CD4-positive, alpha-beta T cell treated with Interleukin-17A for 4 hours (primary cell): ENCODE measurements at regions not wholly inside any gene's neighbourhood (a gene's known extent, or its start where the extent isn't known, plus 50 kb on each side); places are given as distances from the start of the nearest gene placed in this dataset.
"Not testable (repeated sequence)": the region's sequence is repeated elsewhere in the genome, so short reads cannot be mapped to it uniquely, and the experiment has no call there.

ENCODE experiments used
- DNase-seq: peaks from one replicate; pipeline ENCODE4 v3.0.0-alpha.2; 2020; ENCODE audit warnings: mixed read lengths

DNA sequence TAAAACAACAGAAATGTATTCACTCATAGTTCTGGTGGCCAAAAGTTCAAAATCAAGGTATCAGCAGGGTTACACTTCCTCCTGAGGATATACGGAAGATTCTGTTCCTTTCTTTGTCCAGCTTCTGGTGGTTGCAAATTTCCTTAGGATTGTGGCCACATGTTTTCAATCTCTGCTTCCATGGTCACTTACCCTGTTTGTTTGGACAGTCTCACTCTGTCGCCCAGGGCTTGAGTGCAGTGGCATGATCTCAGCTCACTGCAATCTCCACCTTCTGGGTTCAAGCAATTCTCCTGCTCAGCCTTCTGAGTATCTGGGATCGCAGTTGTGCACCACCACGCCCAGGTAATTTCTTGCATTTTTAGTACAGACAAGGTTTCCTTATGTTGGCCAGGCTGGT, 534.3 kb downstream of the KCNA4 start:
- no peak for DNase-seq

- DNase-seq: no peak
These were observed 535.1 kb downstream of the KCNA4 start for GRCh38 chr11:29481738-29482137.

- no peak for DNase-seq
These were observed 535.8 kb downstream of the KCNA4 start for GRCh38 chr11:29480981-29481380.

DNA sequence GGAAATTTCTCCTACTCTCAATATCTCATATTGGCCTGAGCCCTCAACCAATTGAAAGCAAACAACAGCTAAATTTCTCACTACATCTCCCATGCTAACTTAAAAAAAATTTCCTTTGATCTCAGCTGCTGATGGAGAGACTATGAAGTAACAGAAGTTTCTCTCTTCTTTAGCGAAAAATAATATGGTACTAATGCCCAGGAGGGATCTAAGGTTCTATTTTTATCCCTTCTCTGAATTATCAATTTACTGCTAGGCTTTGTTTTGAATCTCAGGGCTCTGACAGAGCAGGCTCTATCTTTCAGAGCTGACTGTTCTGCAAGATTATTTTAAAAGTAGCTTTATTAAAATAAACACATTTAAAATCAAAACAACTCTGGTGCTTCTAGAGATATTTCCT, 558.6 kb downstream of the KCNA4 start:
- no peak for DNase-seq

GRCh38 chr11:29452146-29452545, 564.7 kb downstream of the KCNA4 start:
- no peak for DNase-seq

- no peak for DNase-seq
These were observed 567.4 kb downstream of the KCNA4 start for GRCh38 chr11:29449281-29450074.

DNA sequence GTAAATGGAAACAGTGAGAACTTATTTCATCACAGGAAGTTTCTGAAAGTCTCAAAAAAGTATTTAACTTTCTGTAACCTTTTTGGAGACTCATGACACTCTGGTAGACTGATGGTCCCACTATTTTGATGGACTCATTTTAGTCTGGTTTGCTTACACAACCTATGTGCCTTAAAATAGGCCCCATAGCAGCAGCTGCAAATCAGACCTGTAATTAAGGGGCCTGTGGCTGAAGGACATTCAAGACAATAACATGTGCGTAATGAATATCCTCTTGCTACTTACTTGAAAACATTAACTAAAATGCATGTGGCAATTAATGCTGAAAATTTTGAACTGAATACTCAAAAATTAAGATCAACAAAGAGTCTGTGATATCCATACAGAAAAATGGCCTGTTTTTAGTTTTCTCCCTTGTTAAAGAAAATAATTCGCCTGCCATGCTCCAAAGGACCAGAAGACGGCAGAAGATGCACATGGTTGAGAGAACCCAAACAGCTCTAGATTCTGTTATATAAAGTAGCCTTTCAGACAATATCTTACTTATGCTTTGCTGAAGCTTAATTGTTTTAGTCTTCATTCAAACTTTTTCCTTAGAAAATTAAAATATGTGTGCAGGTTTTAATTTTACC, 568.5 kb downstream of the KCNA4 start:
- DNase-seq: no peak

DNA sequence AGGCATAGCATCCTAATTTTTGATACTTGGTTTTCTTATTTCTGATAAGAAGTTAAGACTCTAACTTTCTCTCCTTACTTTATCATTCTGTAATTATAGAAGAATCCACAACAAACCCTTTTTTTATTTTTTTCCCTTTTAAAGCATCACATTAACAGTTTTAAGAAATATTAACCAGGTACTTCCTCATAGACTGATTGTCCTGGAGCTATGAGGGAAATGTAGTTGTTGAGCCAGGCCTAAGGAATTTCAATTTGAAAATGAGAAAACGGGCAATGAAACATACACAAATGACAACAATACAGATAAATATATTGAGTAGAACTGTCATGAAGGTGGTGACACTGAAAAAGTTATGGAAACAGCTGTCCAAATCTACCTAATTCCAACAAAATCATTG, 569.0 kb downstream of the KCNA4 start:
- DNase-seq: no peak

DNA sequence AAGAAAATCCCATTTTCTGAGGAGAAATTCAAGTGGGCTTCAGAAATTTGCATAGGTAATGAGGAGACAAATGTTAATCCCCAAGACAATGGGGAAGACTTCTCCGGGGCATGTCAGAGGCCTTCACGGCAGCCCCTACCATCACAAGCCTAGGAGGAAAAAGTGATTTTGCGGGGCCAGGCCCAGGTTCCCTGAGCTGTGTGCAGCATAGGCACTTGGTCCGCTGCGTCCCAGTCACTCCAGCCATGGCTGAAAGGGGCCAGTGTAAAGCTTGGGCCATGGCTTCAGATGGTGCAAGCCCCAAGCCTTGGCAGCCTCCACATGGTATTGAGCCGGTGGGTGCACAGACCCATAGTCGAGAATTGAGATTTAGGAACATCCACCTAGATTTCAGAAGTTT, 570.7 kb downstream of the KCNA4 start:
- DNase-seq: no peak

DNA sequence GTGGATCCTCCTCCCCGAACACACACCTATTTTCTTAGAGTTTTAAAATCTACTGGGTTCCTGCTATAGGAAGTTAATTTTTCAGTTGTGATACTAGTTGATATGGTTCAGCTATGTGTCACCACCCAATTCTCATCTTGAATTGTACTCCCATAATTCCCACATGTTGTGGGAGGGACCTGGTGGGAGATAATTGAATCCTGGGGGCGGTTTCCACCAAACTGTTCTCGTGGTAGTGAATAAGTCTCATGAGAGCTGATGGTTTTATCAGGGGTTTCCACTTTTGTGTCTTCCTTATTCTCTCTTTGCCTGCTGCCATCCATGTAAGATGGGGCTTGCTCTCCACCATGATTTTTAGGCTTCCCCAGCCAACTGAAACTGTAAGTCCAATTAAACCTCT, 571.6 kb downstream of the KCNA4 start:
- not testable (repeated sequence) for DNase-seq

DNA sequence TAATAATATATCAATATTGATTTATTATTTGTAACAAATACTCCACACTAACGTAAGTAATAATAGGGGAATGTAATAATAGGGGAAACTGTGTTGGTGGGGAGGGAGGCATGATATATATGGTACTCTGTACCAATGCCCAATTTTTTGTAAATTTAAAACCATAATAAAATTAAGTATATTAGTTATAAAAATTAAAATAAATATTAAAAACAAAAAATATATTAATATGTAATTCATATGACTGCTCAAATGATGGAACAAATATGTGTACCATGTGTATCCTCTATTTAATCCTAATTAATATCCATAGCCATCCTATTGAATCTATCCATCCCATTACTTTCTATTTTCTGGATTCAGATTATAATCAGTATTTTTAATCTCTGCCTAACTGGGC, 578.0 kb downstream of the KCNA4 start:
- DNase-seq: no peak

DNA sequence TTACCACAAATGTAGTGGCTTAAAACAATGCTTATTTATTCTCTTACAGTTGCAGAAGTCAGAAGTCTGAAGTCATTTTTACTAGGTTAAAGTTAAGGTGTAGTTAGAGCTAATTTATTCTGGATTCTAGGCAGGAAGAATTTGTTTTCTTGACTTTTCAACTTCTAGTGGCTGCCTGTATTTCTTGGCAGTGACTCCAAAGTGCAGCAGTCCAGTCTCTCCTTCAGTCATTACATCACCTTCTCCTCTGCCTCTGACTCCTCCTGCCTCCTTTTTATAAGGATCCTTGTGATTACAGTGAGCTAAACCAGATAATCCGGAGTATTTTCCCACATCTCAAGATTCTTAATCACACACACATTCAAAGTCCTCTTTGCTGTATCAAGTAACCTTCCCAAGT, 581.4 kb downstream of the KCNA4 start:
- DNase-seq: no peak

- no peak for DNase-seq
These were observed 584.0 kb downstream of the KCNA4 start for GRCh38 chr11:29432719-29433325.

DNA sequence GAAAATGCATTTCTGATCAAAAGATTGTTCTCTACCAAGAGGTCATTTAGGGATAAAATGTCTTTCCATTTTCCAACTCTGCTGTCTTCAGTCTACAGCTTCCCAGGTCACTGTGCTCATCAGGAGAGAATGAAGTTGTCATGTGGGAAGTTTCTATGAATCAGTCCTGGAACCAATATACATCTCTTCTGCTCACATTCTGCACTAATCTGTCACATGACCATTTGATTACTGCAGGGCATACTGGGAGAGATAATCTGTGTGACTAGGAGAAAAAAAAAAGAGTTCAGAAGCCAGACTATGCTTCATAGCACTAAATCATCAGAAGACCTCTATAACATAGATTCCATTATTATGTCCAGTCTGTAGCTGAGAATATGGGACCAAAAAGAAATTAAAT, 611.5 kb downstream of the KCNA4 start:
- DNase-seq: no peak

DNA sequence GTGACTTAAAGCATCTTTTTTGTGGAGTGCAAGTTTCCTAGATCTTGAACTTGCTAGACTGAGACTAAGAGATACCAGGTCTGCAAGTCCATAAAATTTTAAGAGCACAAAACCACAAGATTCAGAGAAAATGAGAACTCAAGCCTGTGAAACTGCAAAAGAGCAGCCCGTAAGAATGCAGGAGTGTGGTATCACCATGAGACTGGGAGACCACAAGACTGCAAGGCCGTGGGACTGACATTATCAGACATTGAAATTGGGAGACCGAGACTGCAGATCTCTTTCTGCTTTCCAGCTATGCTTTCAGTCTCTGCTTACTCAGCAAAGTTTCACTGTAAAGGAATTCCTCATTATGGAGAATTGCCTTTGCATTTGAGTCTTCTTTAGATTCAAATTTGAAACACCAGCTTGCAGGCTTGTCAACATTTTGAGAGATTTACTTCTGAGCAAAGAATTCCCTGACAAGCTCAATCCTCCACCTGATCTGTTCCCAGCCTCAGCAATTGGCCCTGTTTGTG, 621.2 kb downstream of the KCNA4 start:
- DNase-seq: no peak

DNA sequence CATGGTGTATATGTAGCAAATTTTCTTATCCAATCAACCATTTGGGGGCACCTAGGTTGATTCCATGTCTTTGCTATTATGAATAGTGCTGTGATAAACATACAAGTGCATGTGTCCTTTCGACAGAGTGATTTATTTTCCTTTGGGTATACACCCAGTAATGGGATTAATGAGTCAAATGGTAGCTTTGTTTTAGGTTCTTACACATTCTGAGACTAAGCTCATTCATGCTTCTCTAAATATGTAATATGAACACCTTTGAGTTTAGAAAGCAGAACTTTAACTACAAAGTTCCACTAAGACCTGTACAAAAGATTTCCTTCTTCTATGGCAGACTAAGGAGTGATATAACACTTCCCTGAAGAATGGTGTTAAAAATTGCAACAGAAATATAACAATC, 627.0 kb downstream of the KCNA4 start:
- no peak for DNase-seq

DNA sequence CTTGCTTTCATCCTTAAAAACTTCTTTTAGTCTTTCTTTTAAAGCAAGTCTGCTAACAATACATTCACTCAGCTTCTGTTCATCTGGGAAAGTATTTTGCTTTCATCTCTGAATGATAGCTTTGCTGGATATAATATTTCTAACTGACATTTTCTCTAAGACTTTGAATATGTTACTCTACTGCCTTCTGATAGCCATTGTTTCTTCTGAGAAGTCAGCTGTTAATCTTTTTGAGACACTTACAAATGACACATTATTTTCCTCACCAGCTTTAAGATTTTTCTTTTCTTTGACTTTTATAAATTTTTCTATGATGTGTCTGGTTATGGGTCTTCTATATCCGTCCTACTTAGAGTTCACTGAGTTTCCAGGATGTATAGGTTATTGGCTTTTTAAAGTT, 643.1 kb downstream of the KCNA4 start:
- no peak for DNase-seq

- no peak for DNase-seq
These were observed 648.7 kb downstream of the KCNA4 start for GRCh38 chr11:29368126-29368525.

GRCh38 chr11:29364006-29364405, 652.8 kb downstream of the KCNA4 start:
- no peak for DNase-seq

GRCh38 chr11:29361369-29361768, 655.5 kb downstream of the KCNA4 start:
- no peak for DNase-seq

GRCh38 chr11:29353833-29354232, 663.0 kb downstream of the KCNA4 start:
- DNase-seq: no peak

DNA sequence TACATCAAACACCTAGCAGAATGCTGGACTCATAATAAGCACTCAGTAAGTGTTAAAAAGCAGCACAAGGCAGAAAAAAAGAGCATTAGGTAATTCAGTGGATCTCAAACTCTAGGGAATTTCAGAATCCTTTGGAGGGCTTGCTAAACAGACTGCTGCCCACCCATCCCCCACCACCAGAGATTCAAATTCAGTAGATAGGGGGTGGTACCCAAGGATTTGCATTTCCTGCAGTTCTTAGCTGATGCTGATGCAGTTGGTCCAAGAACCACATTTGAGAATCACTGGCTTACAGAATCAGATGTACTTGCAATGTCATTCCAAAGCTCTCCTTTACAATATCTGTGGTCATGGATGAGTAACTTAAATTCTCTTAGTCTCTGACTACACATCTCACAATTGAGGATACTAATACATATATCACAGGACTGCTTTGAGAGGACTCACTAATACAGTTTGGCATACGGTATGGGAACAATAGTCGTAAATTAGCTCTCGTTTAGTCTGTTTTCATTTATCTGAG, 664.5 kb downstream of the KCNA4 start:
- no peak for DNase-seq

- DNase-seq: no peak
These were observed 665.4 kb downstream of the KCNA4 start for GRCh38 chr11:29351301-29351873.
